NCI-H2029 treated with DMSO at 0.1 percent for 48 hours (cell line): ENCODE measurements at regions not wholly inside any gene's neighbourhood (a gene's known extent, or its start where the extent isn't known, plus 50 kb on each side); places are given as distances from the start of the nearest gene placed in this dataset.

Experiments used
- DNase-seq: peaks from one replicate; lab custom pipeline; 2025; lab: John Stamatoyannopoulos, UW

GRCh38 chr2:145650226-145650625 is 1130.3 kb upstream of the ZEB2 start:
- DNase-seq: no peak

- no peak for DNase-seq
Observed at GRCh38 chr2:145649061-145649460, 1129.1 kb upstream of the ZEB2 start.

DNA sequence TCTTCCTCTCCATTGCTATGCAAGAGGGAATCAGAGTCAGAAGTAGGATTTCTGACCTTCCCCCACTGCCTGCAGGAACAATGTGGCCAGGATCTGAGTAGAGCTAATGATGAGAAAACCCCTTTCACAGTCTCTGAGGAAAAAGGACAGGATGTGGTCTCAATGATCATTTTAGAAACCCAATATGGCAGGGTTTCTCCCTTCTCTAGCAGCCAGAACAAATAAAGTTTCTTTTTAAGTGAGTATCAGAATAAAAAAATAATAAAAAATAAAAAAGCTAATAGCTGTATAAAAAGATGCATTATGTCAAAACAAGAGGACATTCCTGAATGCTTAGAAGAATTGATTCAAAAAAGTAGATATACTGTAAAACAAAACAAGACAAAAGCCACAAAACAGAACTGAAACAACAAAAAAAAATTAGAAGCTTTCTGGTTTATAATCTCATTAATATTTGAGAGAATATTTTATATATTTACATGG is 1124.9 kb upstream of the ZEB2 start:
- no peak for DNase-seq

GRCh38 chr2:145638675-145639074 is 1118.8 kb upstream of the ZEB2 start:
- no peak for DNase-seq

- no peak for DNase-seq
Observed at GRCh38 chr2:145635706-145636427, 1115.9 kb upstream of the ZEB2 start.

GRCh38 chr2:145631561-145631960 is 1111.6 kb upstream of the ZEB2 start:
- DNase-seq: no peak

DNA sequence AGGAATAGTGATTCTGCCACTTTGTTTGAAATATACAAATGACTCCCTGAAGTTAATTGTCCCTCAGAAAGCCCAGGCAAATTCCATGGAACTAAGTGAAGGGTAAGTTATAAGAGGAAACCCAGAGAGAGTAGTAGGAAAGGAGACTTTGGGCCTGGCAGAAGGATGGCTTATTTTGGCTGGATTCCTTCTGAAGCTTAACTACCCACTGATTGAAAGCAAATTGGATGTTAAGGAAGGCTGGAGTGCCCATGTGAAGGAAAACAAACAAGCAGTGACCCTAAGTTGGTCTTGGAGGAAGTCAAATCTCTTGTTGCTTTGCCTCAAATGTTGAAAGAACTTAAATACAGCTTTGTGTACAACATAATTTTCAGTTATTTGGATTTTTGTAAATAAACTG is 1106.4 kb upstream of the ZEB2 start:
- no peak for DNase-seq

GRCh38 chr2:145625111-145625510 is 1105.2 kb upstream of the ZEB2 start:
- no peak for DNase-seq

- no peak for DNase-seq
Observed at GRCh38 chr2:145623136-145623535, 1103.2 kb upstream of the ZEB2 start.

- no peak for DNase-seq
Observed at GRCh38 chr2:145622285-145622684, 1102.4 kb upstream of the ZEB2 start.

- DNase-seq: no peak
Observed at GRCh38 chr2:145617906-145618305, 1098.0 kb upstream of the ZEB2 start.

- no peak for DNase-seq
Observed at GRCh38 chr2:145617420-145617819, 1097.5 kb upstream of the ZEB2 start.

DNA sequence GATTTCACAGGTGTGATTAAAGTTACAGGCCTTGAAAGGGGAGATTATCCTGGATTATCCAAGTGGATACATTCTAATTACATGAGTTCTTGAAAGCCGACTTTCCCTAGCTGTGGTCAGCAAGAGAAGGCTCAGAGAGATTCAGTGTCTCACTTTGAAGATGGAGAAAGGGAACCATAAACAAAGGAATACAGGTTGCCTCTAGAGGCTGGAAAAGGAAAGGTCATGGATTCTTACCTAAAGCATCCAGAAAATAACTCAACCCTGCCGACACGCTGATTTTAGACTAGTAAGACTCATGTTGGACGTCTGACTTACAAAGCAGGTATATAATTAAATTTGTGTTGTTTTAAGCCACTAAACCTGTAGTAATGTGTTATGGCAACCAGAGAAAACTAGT is 1095.7 kb upstream of the ZEB2 start:
- no peak for DNase-seq

DNA sequence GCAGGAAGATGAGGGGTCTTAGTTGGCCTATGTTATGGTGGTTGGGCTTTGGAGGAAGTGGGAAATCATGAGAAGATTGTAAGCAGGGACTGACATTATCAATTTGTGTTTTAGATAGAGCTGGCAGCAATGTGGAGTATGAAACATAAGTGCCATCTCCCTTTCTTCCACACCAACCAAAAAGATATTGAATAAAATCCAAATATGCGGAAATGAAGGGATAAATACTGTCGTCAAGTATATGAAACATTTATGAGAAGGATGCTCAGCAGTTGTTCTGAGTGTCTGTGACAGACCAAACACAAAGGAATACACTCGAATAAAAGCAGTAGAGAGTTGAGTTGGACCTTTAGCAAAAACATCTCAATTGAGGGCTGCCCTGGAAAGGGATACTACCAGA is 1090.0 kb upstream of the ZEB2 start:
- no peak for DNase-seq

GRCh38 chr2:145601361-145601925 is 1081.5 kb upstream of the ZEB2 start:
- DNase-seq: no peak

- no peak for DNase-seq
Observed at GRCh38 chr2:145600811-145601210, 1080.9 kb upstream of the ZEB2 start.

DNA sequence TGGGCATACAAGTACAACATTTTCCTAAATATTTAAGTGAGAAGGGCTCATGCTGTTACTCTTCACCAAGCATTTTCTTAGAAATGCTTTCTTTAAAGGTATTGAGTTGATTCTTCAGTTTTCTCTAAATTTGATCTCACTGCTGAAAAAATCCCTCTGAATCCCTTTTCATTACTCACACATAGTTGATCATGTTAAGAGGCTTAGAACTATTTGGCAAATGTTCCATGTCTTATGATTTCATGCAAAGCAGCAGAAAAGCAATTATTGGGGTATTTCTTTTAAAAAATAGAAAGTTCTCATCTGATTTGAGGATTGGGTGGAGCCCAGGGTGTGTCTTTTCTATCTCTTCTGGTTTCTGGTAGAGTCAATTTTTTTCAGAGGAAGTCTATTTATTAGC is 1079.8 kb upstream of the ZEB2 start:
- no peak for DNase-seq

GRCh38 chr2:145598434-145598833 is 1078.5 kb upstream of the ZEB2 start:
- DNase-seq: no peak

DNA sequence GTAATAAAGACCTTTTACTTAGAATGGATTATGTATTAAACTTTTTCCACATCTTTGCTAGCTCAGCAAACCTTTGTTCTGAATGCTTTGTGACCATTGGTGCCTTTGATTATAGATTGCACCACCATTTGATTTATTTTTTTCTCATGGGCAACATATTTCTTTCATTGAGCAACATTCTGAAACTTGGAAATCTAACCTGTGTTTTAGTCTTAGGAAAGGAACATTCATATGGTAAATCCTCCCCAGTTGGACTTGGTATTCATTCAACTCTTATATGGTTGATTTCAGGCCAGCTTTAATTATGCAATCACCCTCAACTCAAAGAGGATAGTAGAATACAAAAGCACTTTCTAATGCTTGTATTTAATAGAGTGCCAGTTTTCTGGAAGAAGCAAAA is 1077.9 kb upstream of the ZEB2 start:
- no peak for DNase-seq

GRCh38 chr2:145597006-145597405 is 1077.1 kb upstream of the ZEB2 start:
- DNase-seq: no peak

GRCh38 chr2:145596416-145596815 is 1076.5 kb upstream of the ZEB2 start:
- no peak for DNase-seq

DNA sequence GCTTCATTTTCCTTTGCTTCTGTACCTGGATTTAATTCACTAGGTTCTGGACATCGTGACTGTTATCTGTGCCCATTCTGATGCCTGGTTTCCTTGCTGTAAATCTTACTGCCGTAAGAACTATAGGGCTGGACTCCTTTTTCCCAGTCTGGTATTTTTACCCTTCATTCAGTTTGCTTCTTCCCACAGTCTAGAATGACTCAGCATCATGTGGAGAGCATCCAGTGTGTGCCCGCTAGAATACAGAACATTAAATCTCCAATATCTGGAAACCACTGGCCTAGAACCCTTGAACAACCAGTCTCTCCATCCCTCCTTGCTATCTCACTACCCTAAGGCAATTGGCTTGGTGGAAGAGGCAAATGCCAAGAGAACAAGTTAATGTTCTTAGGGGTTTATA is 1075.4 kb upstream of the ZEB2 start:
- DNase-seq: no peak

GRCh38 chr2:145593991-145594614 is 1074.2 kb upstream of the ZEB2 start:
- no peak for DNase-seq

- no peak for DNase-seq
Observed at GRCh38 chr2:145593280-145593679, 1073.4 kb upstream of the ZEB2 start.
